ENCODE measurements at regions not wholly inside any gene's neighbourhood (a gene's known extent, or its start where the extent isn't known, plus 50 kb on each side); places are given as distances from the start of the nearest gene placed in this dataset.

DNA sequence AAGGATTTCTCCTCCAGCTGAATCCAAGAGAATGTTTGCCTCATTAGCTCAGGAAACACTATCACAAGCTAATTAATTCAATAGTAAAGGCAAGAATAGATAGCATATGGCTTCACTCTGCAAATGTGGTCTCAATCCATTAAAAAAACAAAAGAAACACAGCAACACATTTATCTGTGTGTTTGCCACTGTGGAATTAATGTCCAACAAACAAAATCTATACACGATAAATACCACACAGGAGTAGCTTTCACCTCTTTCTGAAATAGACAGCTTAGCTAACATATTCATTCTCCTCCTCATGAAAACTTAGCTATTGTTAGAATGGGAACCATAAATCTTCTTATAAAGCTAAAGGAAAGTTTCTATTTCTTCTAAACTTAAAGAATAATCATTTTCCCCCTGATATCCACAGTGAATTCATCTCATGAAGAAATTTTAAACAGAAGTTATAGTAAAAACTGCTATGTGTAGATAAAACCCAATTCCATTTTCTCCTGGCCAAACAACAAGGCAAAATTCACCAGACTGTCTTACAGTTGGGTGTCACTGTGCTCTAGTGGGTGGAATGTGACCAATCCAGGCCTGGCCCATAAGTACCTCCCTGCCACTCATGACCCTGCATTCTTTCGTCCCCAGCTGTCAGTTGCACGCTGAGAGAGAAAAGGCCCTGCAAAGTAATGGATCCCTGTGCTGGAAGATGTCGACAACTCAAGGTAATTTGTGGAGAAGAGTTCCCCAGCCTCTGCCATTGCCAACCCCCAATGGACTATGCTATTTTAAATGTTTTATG is 92.9 kb upstream of the NRSN1 start:
- DNase-seq (no peak), ATAC-seq (peak in 1 of 8 donors; percentile 50)
- Histone ChIP-seq H3K4me3 (no peak overlapping the region), H3K27me3 (no peaks in the 10 kb centered on the region), H3K27ac (no peak overlapping the region), H3K9me3 (peaks cover 0 to 26% (median 0%) of the 10 kb centered on the region in 11 donors), H3K36me3 (no peaks in the 10 kb centered on the region), H3K4me1 (no peaks in the 10 kb centered on the region)
- intact Hi-C loops (cut with DNase I) = no loop called here
- TF ChIP-seq, protein P1, sequence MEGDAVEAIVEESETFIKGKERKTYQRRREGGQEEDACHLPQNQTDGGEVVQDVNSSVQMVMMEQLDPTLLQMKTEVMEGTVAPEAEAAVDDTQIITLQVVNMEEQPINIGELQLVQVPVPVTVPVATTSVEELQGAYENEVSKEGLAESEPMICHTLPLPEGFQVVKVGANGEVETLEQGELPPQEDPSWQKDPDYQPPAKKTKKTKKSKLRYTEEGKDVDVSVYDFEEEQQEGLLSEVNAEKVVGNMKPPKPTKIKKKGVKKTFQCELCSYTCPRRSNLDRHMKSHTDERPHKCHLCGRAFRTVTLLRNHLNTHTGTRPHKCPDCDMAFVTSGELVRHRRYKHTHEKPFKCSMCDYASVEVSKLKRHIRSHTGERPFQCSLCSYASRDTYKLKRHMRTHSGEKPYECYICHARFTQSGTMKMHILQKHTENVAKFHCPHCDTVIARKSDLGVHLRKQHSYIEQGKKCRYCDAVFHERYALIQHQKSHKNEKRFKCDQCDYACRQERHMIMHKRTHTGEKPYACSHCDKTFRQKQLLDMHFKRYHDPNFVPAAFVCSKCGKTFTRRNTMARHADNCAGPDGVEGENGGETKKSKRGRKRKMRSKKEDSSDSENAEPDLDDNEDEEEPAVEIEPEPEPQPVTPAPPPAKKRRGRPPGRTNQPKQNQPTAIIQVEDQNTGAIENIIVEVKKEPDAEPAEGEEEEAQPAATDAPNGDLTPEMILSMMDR (IDR thresholded peaks at IDR 0.05) = peak in 1 of 9 donors; percentile 17
- 47 to 54% methylated on average over 4 of the region's 4 CpGs for WGBS, 2 donors

DNA sequence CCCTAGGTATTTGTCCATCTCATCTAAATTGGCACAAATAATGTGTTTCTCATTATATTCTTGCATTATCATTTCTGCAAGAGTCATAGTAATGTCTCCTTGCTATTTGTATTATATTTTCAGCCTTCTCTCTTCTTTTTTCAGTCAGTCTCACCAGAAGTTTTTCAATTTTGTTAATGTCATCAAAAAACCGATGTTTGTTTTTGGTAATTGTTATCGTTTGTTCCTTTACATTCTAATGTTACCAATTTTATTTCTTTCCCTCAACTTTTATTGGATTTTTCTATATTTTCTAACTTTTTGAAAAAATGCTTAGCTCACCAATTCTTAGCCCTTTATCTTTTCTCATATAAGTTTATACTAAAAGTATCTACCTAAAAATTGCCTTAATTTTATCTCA is 82.2 kb upstream of the NRSN1 start:
- Histone ChIP-seq H3K27me3 (no peaks in the 10 kb centered on the region), H3K4me3 (no peak overlapping the region), H3K27ac (no peak overlapping the region), H3K36me3 (no peaks in the 10 kb centered on the region), H3K4me1 (no peaks in the 10 kb centered on the region), H3K9me3 (peaks cover 0 to 42% (median 0%) of the 10 kb centered on the region in 11 donors)
- WGBS, 2 donors = 89 to 94% methylated on average over 2 of the region's 2 CpGs
- intact Hi-C loops (cut with DNase I) = no loop called here
- DNase-seq (no peak), ATAC-seq (no peak)
- TF ChIP-seq, protein P1 (IDR thresholded peaks at IDR 0.05) = no peak

DNA sequence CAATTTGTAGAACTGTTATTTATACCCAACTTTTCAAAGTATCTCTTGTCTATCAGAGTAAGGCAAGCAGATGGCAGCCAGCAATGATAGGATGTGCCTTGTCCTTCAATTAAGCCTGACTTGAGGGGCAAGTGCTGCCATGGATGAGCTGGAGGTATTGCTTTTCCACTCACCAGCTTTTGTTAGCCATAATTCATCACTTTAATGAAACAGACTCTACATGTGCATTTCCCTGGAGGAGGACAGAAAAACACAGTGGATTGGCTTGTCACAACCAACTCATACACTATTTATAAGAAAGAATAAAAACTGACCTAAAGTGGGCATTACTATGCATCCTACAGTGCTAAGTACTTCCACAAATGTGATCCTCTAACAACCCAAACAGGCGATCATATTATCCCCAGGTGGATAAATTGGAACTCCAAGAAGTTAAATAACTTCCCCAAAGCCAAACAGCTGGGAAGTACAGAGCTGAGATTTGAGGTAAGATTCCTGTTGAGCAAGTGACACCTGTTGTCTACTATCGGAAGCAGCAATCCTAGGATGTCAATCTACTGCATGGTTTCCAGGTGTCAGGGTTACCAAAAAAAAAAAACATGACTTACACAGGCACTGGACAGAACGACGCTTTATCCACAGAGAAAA is 73.9 kb upstream of the NRSN1 start:
- Histone ChIP-seq H3K4me1 (peaks cover 0 to 8% (median 0%) of the 10 kb centered on the region in 9 donors), H3K9me3 (no peaks in the 10 kb centered on the region), H3K4me3 (no peak overlapping the region), H3K36me3 (no peaks in the 10 kb centered on the region), H3K27ac (no peak overlapping the region), H3K27me3 (no peaks in the 10 kb centered on the region)
- TF ChIP-seq, protein P1 (IDR thresholded peaks at IDR 0.05) = no peak
- no peak for DNase-seq
- WGBS, 2 donors = 54 to 56% methylated on average over 4 of the region's 4 CpGs
- intact Hi-C loops (cut with DNase I) = no loop called here
- ATAC-seq = no peak

DNA sequence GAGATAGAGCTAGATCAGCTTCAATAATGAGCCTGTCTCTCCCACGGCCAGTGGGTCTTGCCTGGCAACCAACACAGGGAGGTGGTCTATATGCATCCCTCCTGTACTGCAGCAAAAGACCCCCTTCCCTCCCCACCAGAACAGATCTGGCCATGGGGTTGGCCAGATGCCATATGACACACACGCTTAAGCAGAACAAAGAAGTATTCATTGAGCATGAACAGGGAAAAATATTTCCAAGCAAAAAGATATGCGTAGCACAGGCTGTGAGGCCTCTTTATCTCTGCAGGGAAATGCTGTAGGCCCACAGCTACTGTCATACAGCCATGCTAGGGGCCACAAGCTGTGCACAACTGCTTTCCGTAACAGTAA is 73.4 kb upstream of the NRSN1 start:
- Histone ChIP-seq H3K4me1 (peaks cover 0 to 8% (median 0%) of the 10 kb centered on the region in 9 donors), H3K27ac (no peak overlapping the region), H3K4me3 (no peak overlapping the region), H3K9me3 (no peaks in the 10 kb centered on the region), H3K36me3 (no peaks in the 10 kb centered on the region), H3K27me3 (no peaks in the 10 kb centered on the region)
- ATAC-seq (peak in 4 of 8 donors; percentile 25 to 42 (median 36)), DNase-seq (no peak)
- intact Hi-C loops (cut with DNase I) = no loop called here
- TF ChIP-seq, protein P1 (IDR thresholded peaks at IDR 0.05) = no peak
- WGBS, 2 donors = 53 to 64% methylated on average over 4 of the region's 4 CpGs
